ENCODE measurements at regions not wholly inside any gene's neighbourhood (a gene's known extent, or its start where the extent isn't known, plus 50 kb on each side); places are given as distances from the start of the nearest gene placed in this dataset.

- TF ChIP-seq CTCF (IDR thresholded peaks at IDR 0.05; ENCODE audit: low read length): no peak
- TF ChIP-seq EZH2 (IDR thresholded peaks at IDR 0.05; ENCODE audit: borderline replicate concordance, low read length): no peak
These were observed 1061.8 kb upstream of the FLRT2 start for GRCh38 chr14:84468153-84468552.
